Forelimb muscle (tissue), 1 donor: ENCODE measurements at regions not wholly inside any gene's neighbourhood (a gene's known extent, or its start where the extent isn't known, plus 50 kb on each side); places are given as distances from the start of the nearest gene placed in this dataset.

Experiments used
- DNase-seq: peaks from one replicate; pipeline ENCODE4 v3.0.0-alpha.2; 2013; ENCODE audit warnings: low read depth

DNA sequence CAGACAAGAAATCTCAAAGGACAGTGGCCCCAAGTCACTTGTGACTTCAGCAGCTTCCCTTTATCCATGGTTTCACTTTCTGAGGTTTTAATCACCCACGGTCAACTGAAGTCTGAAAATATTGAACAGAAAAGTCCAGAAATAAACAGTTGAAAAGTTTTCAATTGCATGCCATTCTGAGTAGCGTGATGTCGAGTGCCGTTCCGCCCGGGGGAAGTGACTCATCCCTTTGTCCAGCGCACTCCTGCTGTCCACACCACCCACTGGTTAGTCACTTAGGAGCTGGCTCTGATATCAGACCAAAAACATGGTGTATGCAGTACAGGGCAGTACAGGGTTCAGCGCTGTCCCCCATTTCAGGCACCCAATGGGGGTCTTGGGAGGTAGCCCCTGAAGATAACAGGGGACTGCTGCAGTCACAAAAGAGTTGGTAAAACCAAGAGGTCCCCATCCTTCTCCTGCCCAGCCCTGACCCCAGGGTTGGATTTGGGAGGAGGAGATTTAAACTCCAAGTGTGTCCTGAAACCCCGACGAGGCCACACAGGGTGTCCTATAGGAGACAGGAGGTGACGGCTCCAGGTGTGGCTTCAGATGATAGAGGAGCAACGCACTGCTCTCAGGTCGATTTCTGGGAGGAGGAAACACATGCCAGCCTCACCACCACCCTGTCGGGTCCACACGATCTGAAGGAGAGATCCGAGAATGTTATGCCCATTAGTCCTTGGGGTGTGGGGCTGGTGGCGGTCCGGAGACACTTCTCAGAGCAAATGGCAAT, 390.1 kb downstream of the CTTN start:
- DNase-seq = no peak

DNA sequence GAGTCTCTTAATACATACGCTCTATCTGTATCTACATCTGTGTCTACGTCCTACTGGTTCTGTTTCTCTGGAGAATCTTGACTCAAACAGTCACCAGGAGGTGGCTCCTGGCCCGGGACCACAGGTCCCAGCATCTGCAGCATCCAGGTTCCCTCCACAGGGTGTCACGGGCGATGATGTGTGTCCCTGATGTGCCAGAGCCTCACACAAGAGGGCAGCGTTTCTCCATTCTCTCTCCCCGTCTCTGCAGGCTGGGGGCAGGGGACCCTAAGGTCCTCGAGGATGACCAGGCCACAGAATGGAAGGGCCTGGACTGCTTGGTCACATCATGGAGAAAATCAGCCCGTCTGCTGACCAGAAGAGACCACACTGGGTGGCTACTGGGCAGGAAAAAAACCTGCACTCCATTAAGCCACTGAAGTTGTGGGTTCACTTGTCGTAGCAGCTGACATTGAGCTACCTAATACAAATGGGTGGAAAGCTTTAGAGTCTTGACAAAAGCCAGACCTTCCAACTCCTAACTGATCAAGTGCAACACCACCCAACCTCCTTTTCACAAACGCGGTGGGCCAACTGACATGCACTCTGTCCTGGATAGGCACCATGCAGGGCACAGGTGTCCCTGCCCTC, 392.5 kb downstream of the CTTN start:
- DNase-seq = no peak

DNA sequence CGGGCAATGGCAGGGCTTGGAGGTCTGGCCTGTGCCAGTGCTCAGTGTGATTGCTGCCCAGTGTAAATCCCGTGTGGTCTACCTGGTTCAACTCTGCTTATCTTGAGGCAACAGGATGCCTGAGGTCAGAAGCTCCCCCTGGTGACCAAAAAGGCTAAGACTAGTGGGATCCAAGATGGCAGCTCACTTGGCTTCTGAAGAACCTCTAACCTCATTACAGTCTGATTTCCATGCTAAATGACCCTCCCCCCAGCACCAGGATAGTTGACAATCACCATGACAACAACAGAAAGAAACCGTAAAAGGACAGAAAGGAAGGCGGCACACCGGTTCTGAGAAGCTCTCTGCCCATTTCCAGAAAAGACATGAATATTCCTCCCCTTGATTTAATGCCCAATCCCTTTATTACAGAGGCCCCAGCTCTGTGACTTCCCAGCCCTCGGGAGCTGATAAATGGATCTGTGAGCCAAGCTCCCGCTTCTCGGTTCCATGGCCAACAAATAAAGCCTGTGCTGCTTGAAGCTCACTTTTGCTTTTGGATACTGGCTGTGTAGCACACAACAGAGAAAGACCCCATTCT, 398.4 kb downstream of the CTTN start:
- no peak for DNase-seq

DNA sequence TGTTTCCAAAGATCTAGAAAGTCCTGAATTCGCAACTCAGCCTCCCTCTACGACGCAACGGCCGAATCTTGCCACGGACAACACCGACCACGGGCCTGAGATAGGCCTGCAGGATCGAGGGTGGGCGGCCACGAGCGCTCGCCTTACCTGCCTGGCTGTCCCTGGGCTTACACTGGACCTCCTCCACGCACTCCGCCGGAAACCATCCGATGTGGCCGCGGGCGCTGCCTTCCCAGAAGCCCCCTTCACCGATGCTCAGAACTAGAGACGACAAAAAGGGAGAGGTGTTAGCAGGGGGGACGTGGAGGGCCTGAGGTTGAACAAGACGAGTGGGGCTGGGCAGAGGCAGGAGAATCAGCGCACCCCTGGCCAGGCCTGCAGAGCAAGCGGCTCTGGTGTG, 400.0 kb downstream of the CTTN start:
- no peak for DNase-seq

DNA sequence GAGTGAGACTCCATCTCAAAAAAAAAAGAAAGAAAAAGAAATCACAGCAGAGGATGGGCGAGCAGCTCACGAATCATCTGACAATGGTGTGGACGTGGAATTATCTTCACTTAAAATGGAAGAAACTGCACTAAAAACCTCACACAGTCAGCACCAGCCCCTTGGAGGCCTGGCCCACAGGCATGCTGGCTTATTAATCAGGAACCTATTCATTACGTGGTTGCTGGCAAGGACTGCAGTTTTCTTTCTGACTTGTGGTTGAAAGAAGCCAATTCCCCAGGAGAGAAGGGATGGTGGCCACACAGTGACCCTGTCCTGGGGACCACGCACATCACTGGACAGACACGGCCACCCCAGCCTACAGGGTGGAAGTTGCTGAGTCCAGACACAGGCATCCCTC, 401.1 kb downstream of the CTTN start:
- DNase-seq = no peak

DNA sequence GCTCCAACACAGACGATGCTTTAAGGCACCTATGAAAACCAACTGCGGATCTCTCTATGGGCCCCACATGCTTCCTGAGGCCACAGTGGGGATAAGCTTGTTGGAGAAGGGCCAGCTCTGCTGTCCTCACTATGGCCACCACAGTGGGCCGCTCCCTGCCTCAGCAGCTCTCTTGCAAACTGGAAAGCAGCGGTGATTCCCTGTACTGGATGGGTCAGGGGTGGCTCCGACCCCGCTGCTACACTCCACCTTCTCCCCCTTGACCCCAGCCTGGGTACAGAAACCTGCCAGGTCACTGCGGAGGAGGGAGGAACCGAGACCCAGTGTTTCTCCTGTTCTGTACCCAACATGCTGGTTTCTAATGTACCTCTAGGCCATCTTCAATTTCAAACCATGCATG, 403.9 kb downstream of the CTTN start:
- no peak for DNase-seq

DNA sequence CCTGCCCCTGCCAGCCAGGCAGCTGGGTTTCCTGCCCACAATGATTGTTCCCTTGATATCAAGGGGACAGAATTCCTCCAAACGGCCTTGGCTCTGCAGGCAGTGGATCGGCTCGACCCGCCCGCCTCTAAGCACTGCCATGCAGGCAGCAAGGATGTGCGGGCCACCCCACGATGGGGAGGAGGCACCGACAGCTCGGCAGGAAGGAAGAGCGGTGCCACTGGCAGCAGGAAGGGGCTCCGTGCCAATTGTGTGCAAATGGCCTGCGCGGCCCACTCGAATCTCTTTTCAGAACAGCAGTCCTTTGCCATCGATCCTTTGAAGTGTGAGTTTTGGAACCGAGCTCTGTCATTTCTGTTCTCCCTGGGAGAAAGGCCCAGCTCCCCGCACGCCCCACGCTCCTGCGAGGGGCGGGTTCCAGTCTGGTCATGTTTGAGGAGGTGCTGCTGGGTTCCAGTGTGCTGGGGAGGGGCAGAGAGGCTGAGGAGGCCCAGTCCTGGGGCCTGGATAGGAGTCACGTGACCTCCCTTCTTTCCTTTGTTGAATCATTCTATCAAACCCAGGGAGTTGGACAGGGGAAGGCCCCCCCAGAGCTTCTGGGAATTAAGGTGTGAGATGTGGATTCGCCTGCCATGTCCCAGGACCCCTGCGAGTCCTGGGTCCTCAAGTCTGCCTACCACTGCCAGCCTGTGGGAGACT, 406.0 kb downstream of the CTTN start:
- DNase-seq = no peak

DNA sequence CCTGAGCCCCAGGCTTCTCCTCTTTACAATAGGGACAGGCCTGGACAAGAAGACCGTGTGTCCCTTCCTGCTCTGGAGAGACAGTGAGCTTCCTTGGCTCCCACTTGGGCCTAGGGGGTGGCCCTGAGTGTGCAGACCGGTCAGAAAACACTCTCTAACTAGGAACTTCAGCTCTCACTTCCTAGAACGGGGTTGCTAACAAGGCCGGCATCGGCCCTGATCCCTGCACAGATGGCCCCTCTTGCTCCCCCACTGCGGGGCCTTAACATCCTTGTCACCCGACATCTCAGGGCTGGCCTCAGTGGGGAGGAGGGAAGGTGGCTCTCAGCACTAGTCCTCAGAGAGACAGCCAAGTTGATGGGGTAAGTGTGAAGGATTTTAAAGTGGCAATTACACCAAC, 406.9 kb downstream of the CTTN start:
- DNase-seq = no peak

DNA sequence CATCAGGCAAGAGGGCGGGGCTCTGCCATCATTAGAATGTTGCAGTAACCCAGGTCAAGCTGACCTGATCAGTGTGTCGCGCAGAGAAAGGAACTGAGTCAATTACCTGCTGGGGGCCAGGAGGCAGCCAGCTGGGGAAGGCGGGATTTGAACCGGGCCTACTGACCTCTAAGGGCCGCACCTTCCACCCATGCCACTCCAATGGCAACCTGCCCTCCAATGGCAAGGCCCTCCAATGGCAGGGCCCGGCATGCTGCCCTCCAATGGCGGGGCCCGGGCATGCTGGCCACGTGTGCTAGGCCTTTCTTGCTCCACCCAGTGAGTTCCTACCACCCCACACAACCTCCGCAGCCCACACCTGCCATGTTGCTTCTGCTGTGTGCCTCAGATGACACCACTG, 407.6 kb downstream of the CTTN start:
- no peak for DNase-seq

DNA sequence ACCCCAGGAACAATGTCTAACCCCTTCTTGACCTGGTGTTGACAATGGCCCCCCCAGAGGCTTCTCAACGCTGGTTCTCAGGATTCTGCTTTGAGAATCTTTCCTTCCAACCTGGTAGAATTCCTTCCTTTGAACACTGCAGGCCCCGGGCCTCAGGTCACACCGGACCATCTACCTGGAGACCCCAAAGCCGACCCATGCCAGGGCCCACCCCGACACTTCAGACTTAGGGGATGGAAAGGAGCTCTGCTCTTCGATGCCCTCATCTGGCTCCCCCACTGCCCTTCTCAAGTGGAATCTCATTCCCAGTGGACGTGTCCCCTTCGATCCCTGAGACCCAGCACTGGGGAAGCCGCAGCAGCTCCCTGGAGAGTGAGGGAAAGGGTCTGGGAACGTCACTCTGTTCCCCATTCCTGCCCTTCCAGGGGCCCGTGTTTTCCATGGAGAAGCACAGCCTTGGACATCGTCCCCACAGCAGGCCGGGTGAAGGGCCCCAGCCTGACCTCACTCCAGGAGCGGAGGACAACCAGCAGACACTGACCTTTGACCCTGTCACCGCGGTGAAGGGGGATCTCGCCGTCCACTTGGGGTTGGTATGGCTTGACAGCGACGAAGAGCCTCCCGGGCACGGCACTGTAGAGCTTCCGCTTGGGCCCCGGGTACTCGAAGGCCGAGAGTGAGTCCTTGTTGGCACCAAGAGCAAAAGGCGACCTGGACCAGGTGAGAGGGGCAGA, 408.3 kb downstream of the CTTN start:
- DNase-seq = no peak

DNA sequence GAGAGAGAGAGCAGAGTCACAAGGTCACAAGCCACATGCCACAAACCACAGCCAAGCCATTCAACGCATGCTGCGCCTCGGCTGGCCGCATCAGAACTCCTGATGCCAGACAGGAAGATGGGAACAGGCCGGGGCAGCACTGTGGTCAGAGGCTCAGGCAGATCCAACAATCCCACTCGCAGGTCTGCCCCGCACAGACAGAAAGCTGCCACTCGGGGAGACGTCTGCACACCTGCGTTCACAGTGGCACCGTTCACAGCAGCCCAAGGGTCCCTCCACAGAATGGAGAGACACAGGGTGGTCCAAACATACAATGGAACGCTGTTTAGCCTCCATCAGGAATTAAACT, 408.8 kb downstream of the CTTN start:
- DNase-seq = no peak

DNA sequence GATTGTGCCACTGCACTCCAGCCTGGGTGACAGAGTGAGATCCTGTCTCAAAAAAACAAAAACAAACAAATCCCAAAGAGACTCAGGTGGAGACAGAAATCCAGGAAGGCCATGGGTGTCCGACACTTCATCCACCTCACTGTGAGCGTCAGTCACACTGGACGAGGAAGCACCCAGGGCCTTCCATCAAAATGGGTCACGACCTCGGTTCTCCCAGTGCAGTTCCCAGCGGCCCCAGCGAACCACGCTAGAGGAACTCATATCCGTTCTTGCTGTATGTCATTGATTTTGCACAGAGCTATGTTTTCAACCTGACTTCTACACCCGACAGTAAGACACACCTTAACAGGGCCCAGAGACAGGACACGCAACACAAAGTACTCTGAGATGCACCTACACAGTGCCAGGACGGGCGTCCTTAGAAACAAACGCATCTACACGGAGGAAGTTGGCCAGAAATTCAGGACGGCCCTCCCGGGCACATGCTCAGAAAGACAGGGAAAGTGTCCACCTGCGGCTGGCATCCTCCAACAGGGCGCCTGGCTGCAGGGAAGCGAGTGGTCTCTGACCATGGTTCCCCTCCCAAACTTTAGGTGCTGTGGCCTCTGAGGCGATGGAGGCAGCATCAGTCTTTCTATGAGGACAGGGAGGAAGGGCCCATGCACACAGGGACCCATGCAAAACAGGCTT, 410.5 kb downstream of the CTTN start:
- DNase-seq = no peak

DNA sequence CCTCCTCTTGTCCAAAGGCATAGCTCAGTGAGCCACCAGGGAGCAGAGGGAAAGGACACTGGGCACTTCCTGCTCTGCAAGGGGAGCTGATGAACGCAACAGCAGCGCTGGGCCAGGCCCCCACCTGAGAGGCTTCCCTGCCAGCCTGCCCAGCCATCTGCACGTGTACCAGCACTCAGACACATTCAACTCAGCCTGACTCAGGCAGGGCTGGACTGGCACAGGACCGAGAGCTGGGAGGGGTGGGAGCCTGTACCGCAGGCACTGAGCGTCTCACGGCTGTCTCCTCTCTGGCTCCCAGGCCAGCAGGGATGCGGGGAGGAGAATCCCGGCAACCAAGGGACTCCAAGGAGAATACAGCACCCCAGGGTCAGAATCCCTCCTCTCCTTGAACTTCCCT, 411.8 kb downstream of the CTTN start:
- no peak for DNase-seq

DNA sequence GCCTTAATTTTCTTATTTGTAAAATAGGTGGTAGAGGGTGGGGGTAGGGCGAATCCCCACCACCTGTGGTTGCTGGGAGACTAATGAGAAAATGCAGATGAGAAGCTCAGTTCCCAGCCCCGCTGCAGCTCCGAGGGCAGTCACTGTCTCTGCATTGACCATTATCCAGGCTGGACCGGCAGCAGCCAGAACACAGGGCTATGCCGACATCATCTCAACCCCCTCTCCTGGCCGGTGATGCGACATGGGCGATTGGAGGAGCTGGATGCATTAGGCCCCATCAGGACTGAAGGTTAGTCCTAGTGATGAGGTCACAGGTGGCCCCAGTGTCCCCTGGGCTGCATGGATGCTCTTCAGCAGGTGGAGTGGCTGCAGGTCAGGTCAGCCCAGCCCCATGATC, 412.4 kb downstream of the CTTN start:
- no peak for DNase-seq

DNA sequence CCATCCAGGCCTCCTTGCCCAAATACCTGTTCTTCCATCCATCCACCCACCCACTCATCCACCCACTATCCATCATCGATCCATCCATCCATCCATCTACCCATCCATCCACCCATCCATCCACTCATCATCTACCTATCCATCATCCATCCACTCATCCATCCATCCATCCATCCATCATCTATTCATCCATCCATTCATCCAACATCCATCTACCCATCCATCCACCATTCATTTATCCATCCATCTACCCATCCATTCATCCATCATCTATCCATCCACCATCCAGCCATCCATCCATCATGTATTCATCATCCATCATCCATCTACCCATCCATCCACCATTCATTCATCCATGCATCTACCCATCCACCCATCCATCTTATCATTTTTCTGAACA, 413.2 kb downstream of the CTTN start:
- DNase-seq = no peak

DNA sequence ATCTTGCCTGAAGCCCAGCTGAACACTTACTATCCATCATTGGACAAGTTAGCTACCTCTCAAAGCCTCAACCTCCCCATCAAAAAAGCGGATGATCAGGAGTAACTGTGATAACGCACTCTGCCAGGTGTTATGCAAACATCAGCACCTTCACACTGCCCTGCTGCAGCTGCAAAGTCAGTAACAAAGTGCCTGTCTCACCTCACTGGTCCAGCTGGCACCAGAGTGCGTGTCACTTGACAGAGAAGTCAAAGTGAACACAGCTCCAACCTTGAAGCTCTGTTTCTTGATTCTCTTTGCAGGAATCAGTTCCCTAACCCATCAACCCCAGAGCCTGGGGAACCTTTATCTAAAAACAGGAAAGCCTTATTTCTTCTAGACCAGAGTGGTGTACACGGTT, 413.6 kb downstream of the CTTN start:
- DNase-seq = no peak

DNA sequence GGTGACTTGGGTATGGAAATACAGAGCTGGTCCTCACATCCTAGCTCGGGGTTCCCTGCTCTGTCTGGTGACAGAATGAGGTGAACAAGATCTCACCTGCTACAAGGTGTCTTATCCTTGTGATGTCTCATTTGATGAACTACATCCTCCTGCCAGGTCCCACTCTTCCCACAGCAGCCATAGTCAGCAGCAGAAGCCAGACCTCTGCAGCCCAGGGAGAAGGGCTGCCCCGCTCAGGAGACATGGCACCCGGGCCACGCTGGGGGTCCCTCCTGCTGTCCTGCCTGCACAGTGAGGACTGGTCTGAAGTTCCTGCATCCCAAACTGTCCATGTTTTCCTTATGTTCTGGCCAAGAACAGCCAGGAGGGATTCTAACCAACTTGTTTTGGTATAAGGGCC, 414.1 kb downstream of the CTTN start:
- DNase-seq = no peak

DNA sequence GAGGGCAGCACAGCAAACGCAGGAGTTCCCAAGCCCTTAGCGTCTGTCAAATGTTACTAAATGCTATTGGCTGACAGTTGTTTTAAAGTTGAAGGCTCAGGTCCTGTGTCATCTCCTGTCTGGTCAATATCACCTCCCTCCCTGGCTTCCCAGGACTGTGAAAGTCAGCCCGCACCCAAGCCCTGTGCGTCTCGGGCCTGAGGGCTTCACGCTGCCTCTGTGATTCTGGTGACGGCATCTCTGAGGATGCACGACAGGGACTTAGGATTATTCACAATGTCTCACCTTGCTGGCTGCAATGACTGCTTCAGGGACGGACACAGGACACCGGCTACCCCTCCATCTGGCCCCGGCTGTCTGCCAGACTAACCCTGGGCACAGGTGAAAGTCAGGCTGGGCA, 415.3 kb downstream of the CTTN start:
- DNase-seq = no peak

DNA sequence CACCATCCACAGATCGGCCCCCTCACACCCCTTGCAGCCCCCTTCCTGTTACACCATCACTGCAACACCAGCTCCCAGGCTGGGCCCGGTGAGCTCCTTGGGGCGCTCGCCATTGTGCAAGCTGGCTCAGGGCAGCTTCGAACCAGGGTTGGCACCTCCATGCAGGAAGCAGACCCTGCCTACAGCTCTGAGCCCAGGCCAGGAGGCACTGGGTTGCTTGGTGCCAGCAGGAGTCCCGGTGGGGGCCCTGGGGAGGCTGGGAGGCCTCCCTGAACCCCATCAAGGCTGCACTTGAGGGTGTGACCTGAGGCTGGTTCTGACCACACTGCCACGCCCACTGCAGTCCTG, 417.1 kb downstream of the CTTN start:
- no peak for DNase-seq

DNA sequence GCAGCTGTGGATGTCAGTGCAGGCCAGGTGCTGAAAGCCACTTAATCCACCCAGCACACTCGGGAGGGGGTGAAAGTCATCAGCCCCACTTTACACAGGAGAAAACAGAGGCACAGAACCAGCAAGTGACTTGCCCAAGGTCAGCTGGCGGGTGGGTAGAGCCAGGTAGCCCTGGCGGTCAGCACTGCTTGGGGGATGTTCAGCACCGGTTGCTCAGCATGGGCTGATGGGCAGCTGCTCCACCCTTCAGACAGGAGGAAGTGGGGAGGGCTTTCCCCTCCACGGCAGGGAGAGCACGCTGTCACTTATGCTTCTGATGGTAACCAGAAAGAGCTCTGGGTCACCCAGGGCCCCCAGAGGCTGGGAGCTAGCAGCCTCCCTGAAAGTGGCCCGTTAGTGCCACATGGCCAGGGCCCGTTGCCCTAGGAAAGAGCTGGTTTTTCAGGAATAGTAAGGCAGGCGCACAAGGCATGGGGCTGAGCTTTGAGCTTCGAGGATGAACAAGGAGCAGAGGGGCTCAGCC, 417.9 kb downstream of the CTTN start:
- DNase-seq = no peak

DNA sequence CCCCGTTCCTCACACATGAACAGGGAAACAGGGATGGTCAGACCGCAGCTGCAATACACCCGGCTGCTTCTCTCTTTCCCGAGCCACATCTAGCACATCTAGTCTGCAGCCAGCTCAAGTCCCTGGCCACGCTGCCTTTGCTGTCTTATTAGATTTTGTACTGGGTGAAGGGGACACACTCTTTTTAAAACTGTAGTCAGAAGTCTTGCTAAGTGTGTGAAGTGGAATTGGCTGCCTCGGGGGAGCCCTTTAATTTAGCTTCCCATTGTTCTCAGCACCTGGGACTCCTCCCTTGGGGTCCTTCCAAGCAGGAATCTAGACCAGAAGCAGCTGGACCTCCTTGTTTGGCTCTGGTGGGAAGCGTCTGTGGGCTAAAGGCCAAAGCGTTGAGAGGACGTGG, 420.0 kb downstream of the CTTN start:
- no peak for DNase-seq

DNA sequence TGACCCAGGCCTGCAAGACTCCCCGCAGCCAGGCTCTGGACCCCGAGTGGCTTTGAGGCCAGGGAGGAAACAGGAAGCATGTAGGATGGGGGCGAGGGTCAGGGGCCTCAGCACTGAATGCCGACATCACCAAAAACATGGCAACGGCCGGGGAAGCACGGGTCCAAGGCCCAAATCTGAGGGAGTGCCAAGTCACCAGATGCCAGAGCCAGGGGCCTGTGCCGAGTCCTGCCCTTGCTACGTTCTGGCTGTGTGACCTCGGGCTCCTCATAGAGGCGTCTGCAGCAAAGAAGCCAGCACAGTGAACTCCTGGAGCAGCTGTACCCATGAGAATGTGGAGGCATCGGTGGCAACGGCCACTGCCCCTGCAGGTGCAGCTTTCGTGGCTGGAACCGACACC, 420.7 kb downstream of the CTTN start:
- no peak for DNase-seq
